ENCODE measurements at regions not wholly inside any gene's neighbourhood (a gene's known extent, or its start where the extent isn't known, plus 50 kb on each side); places are given as distances from the start of the nearest gene placed in this dataset.

GRCh38 chr5:33179301-33179700 is 261.5 kb upstream of the TARS1 start:
- Histone ChIP-seq H3F3A (replicated peaks; ENCODE audit: insufficient read depth) (peaks cover 10% of the 10 kb centered on the region), H3K9me2 (no peaks in the 10 kb centered on the region), H3K4me1 (ENCODE audit: control insufficient read depth in 1 of 2, insufficient read depth in 2 of 2, low read depth in 1 of 2, low read length in 1 of 2) (no peaks in the 10 kb centered on the region), H3K27me3 (ENCODE audit: insufficient read depth) (no peaks in the 10 kb centered on the region), H3K4me2 (no peak overlapping the region), H3K79me2 (ENCODE audit: insufficient read depth) (no peaks in the 10 kb centered on the region), H3K4me3 (ENCODE audit: low read depth in 2 of 2, low read length in 1 of 2) (no peak overlapping the region), H3K9ac (no peak overlapping the region), H3K27ac (ENCODE audit: low read depth in 2 of 2, low read length in 1 of 2) (no peak overlapping the region), H2AFZ (ENCODE audit: low read depth) (no peak overlapping the region), H3K9me3 (0 out of 2 replicates have a peak, but pooled peaks cover 3% of the 10 kb centered on the region), H3K36me3 (replicated peaks in 1 of 2; ENCODE audit: control insufficient read depth in 1 of 2, insufficient read depth in 2 of 2, low read length in 1 of 2) (no peaks in the 10 kb centered on the region), H4K20me1 (ENCODE audit: insufficient read depth) (no peaks in the 10 kb centered on the region)
- TF ChIP-seq EP300 (IDR thresholded peaks at IDR 0.05; ENCODE audit: borderline replicate concordance in 1 of 2, low read depth in 1 of 2, low read length in 1 of 2) (no peak), MXI1 (IDR thresholded peaks at IDR 0.05; ENCODE audit: low read depth, low read length) (no peak), GABPA (IDR thresholded peaks at IDR 0.05; ENCODE audit: low read depth) (no peak), SMC3 (IDR thresholded peaks at IDR 0.05; ENCODE audit: low read depth, low read length) (no peak), GATA2 (CRISPR knock-in tag; IDR thresholded peaks at IDR 0.05) (no peak)
- ChIA-PET CTCF (no interaction called here), POLR2A (no interaction called here)
- WGBS (ENCODE audit: low lambda C conversion rate): 76% methylated on average over 2 of the region's 2 CpGs
- DNase-seq: no peak

GRCh38 chr5:33180900-33181299 is 259.9 kb upstream of the TARS1 start:
- Histone ChIP-seq H2AFZ (ENCODE audit: low read depth) (no peak overlapping the region), H3K27me3 (ENCODE audit: insufficient read depth) (no peaks in the 10 kb centered on the region), H4K20me1 (ENCODE audit: insufficient read depth) (no peaks in the 10 kb centered on the region), H3K9ac (0 out of 2 replicates have a peak overlapping the region, but pooled peaks have one; percentile 6), H3K9me2 (no peaks in the 10 kb centered on the region), H3K4me2 (no peak overlapping the region), H3K9me3 (0 out of 2 replicates have a peak, but pooled peaks cover 3% of the 10 kb centered on the region), H3K4me3 (ENCODE audit: low read depth in 2 of 2, low read length in 1 of 2) (no peak overlapping the region), H3F3A (replicated peaks; ENCODE audit: insufficient read depth) (peaks cover 10% of the 10 kb centered on the region), H3K27ac (ENCODE audit: low read depth in 2 of 2, low read length in 1 of 2) (peak overlapping the region in 1 of 2 experiments; percentile 31; a peak in 2 of 4 replicates), H3K4me1 (ENCODE audit: control insufficient read depth in 1 of 2, insufficient read depth in 2 of 2, low read depth in 1 of 2, low read length in 1 of 2) (no peaks in the 10 kb centered on the region), H3K79me2 (ENCODE audit: insufficient read depth) (no peaks in the 10 kb centered on the region), H3K36me3 (replicated peaks in 1 of 2; ENCODE audit: control insufficient read depth in 1 of 2, insufficient read depth in 2 of 2, low read length in 1 of 2) (no peaks in the 10 kb centered on the region)
- no peak for DNase-seq
- ChIA-PET CTCF (interaction anchor here (0.9 kb wide), 1 partner anchor 14 kb away, joined by 4 read pairs; no protein-coding TSS in a partner anchor), POLR2A (no interaction called here)
- WGBS (ENCODE audit: low lambda C conversion rate): 18% methylated on average over 4 of the region's 4 CpGs
- TF ChIP-seq SMC3 (IDR thresholded peaks at IDR 0.05; ENCODE audit: low read depth, low read length) (peak; percentile 59), ELF1 (IDR thresholded peaks at IDR 0.05) (no peak), RAD21 (IDR thresholded peaks at IDR 0.05; ENCODE audit: low read length) (peak; percentile 61), CTCF (IDR thresholded peaks at IDR 0.05) (peak; percentile 70), TCF12 (IDR thresholded peaks at IDR 0.05) (peak; percentile 16; the same call in 1 of the 2 replicates)

- H3K4me3 ChIP-seq (ENCODE audit: low read depth in 2 of 2, low read length in 1 of 2): no peak overlapping the region
- H3K9me2 ChIP-seq: no peaks in the 10 kb centered on the region
- 61% methylated on average over 4 of the region's 4 CpGs for WGBS (ENCODE audit: low lambda C conversion rate)
- no peak overlapping the region for H3K27ac ChIP-seq (ENCODE audit: low read depth in 2 of 2, low read length in 1 of 2)
- TF ChIP-seq ZBTB33 (IDR thresholded peaks at IDR 0.05; ENCODE audit: borderline replicate concordance, low read depth): no peak
- H3K4me2 ChIP-seq: no peak overlapping the region
- H3K9ac ChIP-seq: no peak overlapping the region
- peaks cover 0 to 3% of the 10 kb centered on the region in 2 experiments for H3K36me3 ChIP-seq (replicated peaks in 1 of 2; ENCODE audit: control insufficient read depth in 1 of 2, insufficient read depth in 2 of 2, low read length in 1 of 2)
- H3K9me3 ChIP-seq: 0 out of 2 replicates have a peak, but pooled peaks cover 3% of the 10 kb centered on the region
- POLR2A ChIA-PET: no interaction called here
- peaks cover 7% of the 10 kb centered on the region for H3F3A ChIP-seq (replicated peaks; ENCODE audit: insufficient read depth)
- no peaks in the 10 kb centered on the region for H3K4me1 ChIP-seq (ENCODE audit: control insufficient read depth in 1 of 2, insufficient read depth in 2 of 2, low read depth in 1 of 2, low read length in 1 of 2)
- H3K79me2 ChIP-seq (ENCODE audit: insufficient read depth): no peaks in the 10 kb centered on the region
- H3K27me3 ChIP-seq (ENCODE audit: insufficient read depth): no peaks in the 10 kb centered on the region
- CTCF ChIA-PET: interaction anchor here (1.0 kb wide), 1 partner anchor 10 kb away, joined by 3 read pairs; no protein-coding TSS in a partner anchor
- H2AFZ ChIP-seq (ENCODE audit: low read depth): 0 out of 2 replicates have a peak overlapping the region, but pooled peaks have one; percentile 6
- DNase-seq: no peak
- H4K20me1 ChIP-seq (ENCODE audit: insufficient read depth): no peaks in the 10 kb centered on the region
Observed at GRCh38 chr5:33182986-33183385, 257.8 kb upstream of the TARS1 start.
